HepG2 (cell line): ENCODE measurements at regions not wholly inside any gene's neighbourhood (a gene's known extent, or its start where the extent isn't known, plus 50 kb on each side); places are given as distances from the start of the nearest gene placed in this dataset.
A peak's percentile ranks its signal among the peaks of the same experiment; 100 is the strongest.

Experiments used
- HMGXB3 ChIP-seq: sonication (generic); formaldehyde crosslinking; IDR thresholded peaks from 2 replicates; pipeline ENCODE4 v1.4.0; 2020; ENCODE audit warnings: missing genetic modification reagents, borderline replicate concordance
- KLF15 ChIP-seq: sonication (generic); formaldehyde crosslinking; IDR thresholded peaks from 2 replicates; pipeline ENCODE4 v1.8.1; 2023; ENCODE audit warnings: borderline replicate concordance, mild to moderate bottlenecking, inconsistent platforms, missing genetic modification reagents, mixed read lengths
- MBNL3 ChIP-seq: fragments of 250-450 bp; sonication (Bioruptor Pico); conservative IDR thresholded peaks from 2 replicates; pipeline ENCODE4 v1.8.0; 2022; ENCODE audit warnings: mild to moderate bottlenecking, inconsistent platforms
- MXD3 ChIP-seq: IDR thresholded peaks from 2 replicates; pipeline ENCODE4 v1.6.1; 2016; ENCODE audit warnings: mild to moderate bottlenecking, missing biosample characterization, missing genetic modification reagents
- PAX8 ChIP-seq: sonication (generic); formaldehyde crosslinking; IDR thresholded peaks from 2 replicates; pipeline ENCODE4 v1.8.0; 2022; ENCODE audit warnings: mild to moderate bottlenecking, missing genetic modification reagents, borderline replicate concordance
- RFXAP ChIP-seq: sonication (generic); formaldehyde crosslinking; IDR thresholded peaks from 2 replicates; pipeline ENCODE4 v1.4.0; 2020; ENCODE audit warnings: missing genetic modification reagents, borderline replicate concordance
- SP2 ChIP-seq: sonication (generic); formaldehyde crosslinking; IDR thresholded peaks from 2 replicates; pipeline ENCODE4 v1.5.1; 2020; ENCODE audit warnings: mild to moderate bottlenecking, missing genetic modification reagents
- UBTF ChIP-seq: sonication (generic); formaldehyde crosslinking; IDR thresholded peaks from 2 replicates; pipeline ENCODE4 v1.4.0; 2020; ENCODE audit warnings: mild to moderate bottlenecking, missing genetic modification reagents
- YY1 ChIP-seq: IDR thresholded peaks from 2 replicates; pipeline ENCODE4 v1.6.1; 2011; ENCODE audit warnings: low read length, low read depth, moderate library complexity, mild to moderate bottlenecking; ENCODE audit not compliant: insufficient read depth, insufficient replicate concordance
- ZC3H4 ChIP-seq: sonication (generic); formaldehyde crosslinking; IDR thresholded peaks from 2 replicates; pipeline ENCODE4 v1.4.0; 2020; ENCODE audit warnings: missing genetic modification reagents, borderline replicate concordance
- ZNF124 ChIP-seq: sonication (generic); formaldehyde crosslinking; IDR thresholded peaks from 2 replicates; pipeline ENCODE4 v1.4.0; 2020; ENCODE audit warnings: missing genetic modification reagents
- ZNF318 ChIP-seq: sonication (generic); formaldehyde crosslinking; IDR thresholded peaks from 2 replicates; pipeline ENCODE4 v1.4.0; 2020; ENCODE audit warnings: mild to moderate bottlenecking, missing genetic modification reagents
- ZZZ3 ChIP-seq: sonication (generic); formaldehyde crosslinking; IDR thresholded peaks from 2 replicates; pipeline ENCODE4 v1.4.0; 2020; ENCODE audit warnings: missing genetic modification reagents, mild to moderate bottlenecking, borderline replicate concordance

- TF ChIP-seq HMGXB3 (CRISPR knock-in tag) (no peak), YY1 (peak; percentile 23), RFXAP (CRISPR knock-in tag) (peak; percentile 57; the same call in 1 of the 2 replicates), KLF15 (0 out of 2 replicates have a peak, but pooled peaks have one; percentile 51), ZNF124 (CRISPR knock-in tag) (no peak; the same call in 1 of the 2 replicates), ZNF318 (CRISPR knock-in tag) (0 out of 2 replicates have a peak, but pooled peaks have one; percentile 28), SP2 (no peak), UBTF (CRISPR knock-in tag) (peak; percentile 65; the same call in 1 of the 2 replicates), MBNL3 (CRISPR knock-in tag) (no peak), MXD3 (CRISPR knock-in tag) (no peak), PAX8 (CRISPR knock-in tag) (no peak), ZZZ3 (CRISPR knock-in tag) (0 out of 2 replicates have a peak, but pooled peaks have one; percentile 31), ZC3H4 (CRISPR knock-in tag) (no peak)
These were observed 94.3 kb downstream of the RFLNA start (continued) for GRCh38 chr12:124389138-124389724.
